ENCODE measurements at regions not wholly inside any gene's neighbourhood (a gene's known extent, or its start where the extent isn't known, plus 50 kb on each side); places are given as distances from the start of the nearest gene placed in this dataset.

- TF ChIP-seq POLR2A (IDR thresholded peaks at IDR 0.05) (no peak), POLR2AphosphoS5 (IDR thresholded peaks at IDR 0.05) (no peak)
These were observed 163.1 kb upstream of the ADRA1D start for GRCh38 chr20:4412216-4412615.
